Suprapubic skin (tissue), 4 donors: ENCODE measurements at regions not wholly inside any gene's neighbourhood (a gene's known extent, or its start where the extent isn't known, plus 50 kb on each side); places are given as distances from the start of the nearest gene placed in this dataset.

ENCODE experiments used
- DNase-seq, 2 donors: peaks; one replicate each; pipeline ENCODE4 v3.0.0-alpha.2; 2019; ENCODE audit warnings: low spot score in 2 of 2
- H3K27ac ChIP-seq: fragments of 200-600 bp; sonication (generic); one replicate; pipeline ENCODE4 v1.5.1; 2019
- H3K27me3 ChIP-seq: fragments of 200-600 bp; sonication (generic); one replicate; pipeline ENCODE4 v1.5.1; 2019
- H3K36me3 ChIP-seq: fragments of 200-600 bp; sonication (generic); one replicate; pipeline ENCODE4 v1.5.1; 2019
- H3K4me1 ChIP-seq: fragments of 200-600 bp; sonication (generic); one replicate; pipeline ENCODE4 v1.5.1; 2019
- H3K4me3 ChIP-seq: fragments of 200-600 bp; sonication (generic); one replicate; pipeline ENCODE4 v1.5.1; 2019; ENCODE audit warnings: mild to moderate bottlenecking
- H3K9me3 ChIP-seq: fragments of 200-600 bp; sonication (generic); one replicate; pipeline ENCODE4 v1.5.1; 2019
- EP300 ChIP-seq: sonication (generic); formaldehyde crosslinking; IDR thresholded peaks from one replicate; pipeline ENCODE4 v1.6.1; 2017; ENCODE audit warnings: antibody characterized with exemption
- POLR2A ChIP-seq, 2 donors: fragments of 450-650 bp; IDR thresholded peaks; one replicate each; pipeline ENCODE4 v1.6.1; 2017; ENCODE audit warnings: antibody characterized with exemption in 2 of 2, mild to moderate bottlenecking in 2 of 2, moderate library complexity in 2 of 2
- POLR2AphosphoS5 ChIP-seq, 3 donors: sonication (generic); formaldehyde crosslinking; IDR thresholded peaks; one replicate each; pipeline ENCODE4 v1.6.1; 2017; ENCODE audit warnings: antibody characterized with exemption in 3 of 3
- WGBS: methylation state at CpG from one replicate; pipeline ENCODE4 v1.1.5; 2018; 5-methylcytosine and 5-hydroxymethylcytosine counted together
- TF ChIP-seq, protein P1 (sequence below), 2 donors: fragments of 200-600 bp in 1 of 2; fragments of 450-650 bp in 1 of 2; sonication (generic) in 1 of 2; IDR thresholded peaks; one replicate each; pipeline ENCODE4 v1.5.1; 2016 to 2019; ENCODE audit warnings: antibody characterized with exemption in 2 of 2, mild to moderate bottlenecking in 1 of 2, moderate library complexity in 1 of 2

DNA sequence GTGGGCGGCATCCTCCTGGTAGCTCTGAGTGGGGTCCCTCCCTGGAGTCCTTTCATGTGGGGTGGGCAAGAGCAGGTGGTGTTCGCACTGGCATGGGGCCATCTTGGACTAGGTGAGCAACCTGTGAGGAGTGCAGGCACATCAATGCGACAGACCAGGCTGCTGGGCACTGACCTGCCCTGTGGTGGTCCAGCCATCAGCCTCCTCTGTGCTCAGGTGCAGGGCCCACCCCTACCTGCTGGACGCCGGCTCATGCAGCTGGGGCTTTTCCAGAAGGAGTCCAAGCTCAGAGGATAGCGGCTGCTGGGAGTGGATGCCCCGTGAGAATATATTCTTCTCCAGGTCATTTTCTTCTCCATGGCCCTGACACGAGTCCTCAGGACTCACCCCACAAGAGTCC lies 424.4 kb downstream of the GLRX3 start:
- no peak overlapping the region for H3K27ac ChIP-seq
- no peaks in the 10 kb centered on the region for H3K9me3 ChIP-seq
- H3K4me1 ChIP-seq = no peaks in the 10 kb centered on the region
- no peak for DNase-seq
- TF ChIP-seq POLR2AphosphoS5 (IDR thresholded peaks at IDR 0.05) (no peak), POLR2A (IDR thresholded peaks at IDR 0.05) (no peak), EP300 (no peak)
- TF ChIP-seq, protein P1, sequence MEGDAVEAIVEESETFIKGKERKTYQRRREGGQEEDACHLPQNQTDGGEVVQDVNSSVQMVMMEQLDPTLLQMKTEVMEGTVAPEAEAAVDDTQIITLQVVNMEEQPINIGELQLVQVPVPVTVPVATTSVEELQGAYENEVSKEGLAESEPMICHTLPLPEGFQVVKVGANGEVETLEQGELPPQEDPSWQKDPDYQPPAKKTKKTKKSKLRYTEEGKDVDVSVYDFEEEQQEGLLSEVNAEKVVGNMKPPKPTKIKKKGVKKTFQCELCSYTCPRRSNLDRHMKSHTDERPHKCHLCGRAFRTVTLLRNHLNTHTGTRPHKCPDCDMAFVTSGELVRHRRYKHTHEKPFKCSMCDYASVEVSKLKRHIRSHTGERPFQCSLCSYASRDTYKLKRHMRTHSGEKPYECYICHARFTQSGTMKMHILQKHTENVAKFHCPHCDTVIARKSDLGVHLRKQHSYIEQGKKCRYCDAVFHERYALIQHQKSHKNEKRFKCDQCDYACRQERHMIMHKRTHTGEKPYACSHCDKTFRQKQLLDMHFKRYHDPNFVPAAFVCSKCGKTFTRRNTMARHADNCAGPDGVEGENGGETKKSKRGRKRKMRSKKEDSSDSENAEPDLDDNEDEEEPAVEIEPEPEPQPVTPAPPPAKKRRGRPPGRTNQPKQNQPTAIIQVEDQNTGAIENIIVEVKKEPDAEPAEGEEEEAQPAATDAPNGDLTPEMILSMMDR (IDR thresholded peaks at IDR 0.05) = no peak
- no peaks in the 10 kb centered on the region for H3K36me3 ChIP-seq
- 100% methylated on average over 1 of the region's 8 CpGs for WGBS
- H3K27me3 ChIP-seq = peaks cover 7% of the 10 kb centered on the region
- H3K4me3 ChIP-seq = no peak overlapping the region

DNA sequence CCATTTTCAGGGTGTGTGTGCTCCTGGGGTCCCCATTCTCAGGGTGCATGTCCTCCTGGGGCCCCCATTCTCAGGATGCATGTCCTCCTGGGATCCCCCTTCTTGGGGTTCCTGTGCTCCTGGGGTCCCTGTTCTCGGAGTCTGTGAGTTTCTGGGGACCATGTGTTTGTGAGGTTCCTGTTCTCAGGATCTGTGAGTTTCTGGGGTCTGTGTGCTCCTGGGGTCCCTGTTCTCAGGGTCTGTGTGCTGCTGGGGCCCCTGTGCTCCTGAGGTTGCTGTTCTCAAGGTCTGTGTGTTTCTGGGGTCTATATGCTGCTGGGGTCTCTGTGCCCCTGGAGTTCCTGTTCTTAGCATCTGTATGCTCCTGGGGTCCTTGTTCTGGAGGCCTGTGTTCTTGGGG lies 425.5 kb downstream of the GLRX3 start:
- H3K4me3 ChIP-seq = no peak overlapping the region
- H3K4me1 ChIP-seq = no peaks in the 10 kb centered on the region
- no peaks in the 10 kb centered on the region for H3K36me3 ChIP-seq
- peaks cover 9% of the 10 kb centered on the region for H3K27me3 ChIP-seq
- peak in 1 of 2 donors; percentile 41 for DNase-seq
- H3K9me3 ChIP-seq = no peaks in the 10 kb centered on the region
- TF ChIP-seq, protein P1 (IDR thresholded peaks at IDR 0.05) = no peak
- TF ChIP-seq POLR2AphosphoS5 (IDR thresholded peaks at IDR 0.05) = no peak
- WGBS = 80% methylated on average over 1 of the region's 1 CpG
- H3K27ac ChIP-seq = no peak overlapping the region

DNA sequence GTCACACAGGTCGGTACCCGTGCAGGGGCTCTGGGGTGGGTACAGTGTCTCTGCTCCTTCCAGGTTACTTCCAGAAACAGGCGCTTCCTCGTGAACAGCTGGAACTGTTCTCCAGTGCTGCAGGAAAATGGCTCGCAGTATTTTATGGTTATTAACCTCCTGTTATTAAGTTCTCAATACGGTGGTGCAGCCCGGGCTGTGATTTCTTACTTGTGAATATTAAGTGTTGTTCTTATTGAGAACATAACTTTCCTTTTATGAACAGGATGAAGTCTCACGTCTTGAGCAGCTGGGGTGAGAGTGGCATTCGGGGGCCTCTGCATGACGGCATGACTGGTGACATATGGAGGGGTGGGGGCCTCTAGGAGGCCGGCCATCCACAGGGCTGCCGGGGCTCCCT lies 430.8 kb downstream of the GLRX3 start:
- 61% methylated on average over 11 of the region's 12 CpGs for WGBS
- no peak overlapping the region for H3K4me3 ChIP-seq

DNA sequence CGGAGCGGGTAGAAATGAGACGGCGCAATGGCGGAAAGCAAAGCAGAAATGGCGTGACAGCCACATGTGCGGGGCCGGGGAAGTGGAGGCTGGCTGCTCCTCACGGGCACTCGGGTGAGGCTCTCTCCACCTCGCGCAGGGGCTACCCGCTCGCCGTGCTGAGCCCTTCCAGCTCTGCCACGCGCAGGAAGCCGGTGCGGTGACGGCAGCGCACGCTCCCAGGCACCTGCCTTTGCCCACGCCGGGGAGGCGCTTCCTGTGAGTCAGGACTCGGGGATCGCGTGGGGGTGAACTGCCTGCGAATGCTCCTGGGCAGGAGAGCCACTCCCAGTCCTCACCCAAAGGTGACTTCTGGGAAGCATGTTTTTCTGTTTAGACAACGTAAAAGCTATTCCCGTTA lies 431.2 kb downstream of the GLRX3 start:
- no peaks in the 10 kb centered on the region for H3K9me3 ChIP-seq
- 88% methylated on average over 31 of the region's 31 CpGs for WGBS
- DNase-seq = peak in 1 of 2 donors; percentile 73
- H3K27me3 ChIP-seq = peaks cover 15% of the 10 kb centered on the region
- TF ChIP-seq, protein P1 (IDR thresholded peaks at IDR 0.05) = no peak
- TF ChIP-seq POLR2A (IDR thresholded peaks at IDR 0.05) (no peak), EP300 (no peak), POLR2AphosphoS5 (IDR thresholded peaks at IDR 0.05) (no peak)
- H3K36me3 ChIP-seq = no peaks in the 10 kb centered on the region
- H3K4me1 ChIP-seq = no peaks in the 10 kb centered on the region
- H3K27ac ChIP-seq = no peak overlapping the region
- H3K4me3 ChIP-seq = no peak overlapping the region

More for the DNA sequence above, 430.8 kb downstream of the GLRX3 start:
- Histone ChIP-seq H3K27me3 (peaks cover 15% of the 10 kb centered on the region), H3K27ac (no peak overlapping the region), H3K4me1 (no peaks in the 10 kb centered on the region), H3K36me3 (no peaks in the 10 kb centered on the region), H3K9me3 (no peaks in the 10 kb centered on the region)
- TF ChIP-seq, protein P1 (IDR thresholded peaks at IDR 0.05) = no peak
- TF ChIP-seq POLR2AphosphoS5 (IDR thresholded peaks at IDR 0.05) (no peak), POLR2A (IDR thresholded peaks at IDR 0.05) (no peak), EP300 (no peak)
- DNase-seq = peak in 1 of 2 donors; percentile 67

DNA sequence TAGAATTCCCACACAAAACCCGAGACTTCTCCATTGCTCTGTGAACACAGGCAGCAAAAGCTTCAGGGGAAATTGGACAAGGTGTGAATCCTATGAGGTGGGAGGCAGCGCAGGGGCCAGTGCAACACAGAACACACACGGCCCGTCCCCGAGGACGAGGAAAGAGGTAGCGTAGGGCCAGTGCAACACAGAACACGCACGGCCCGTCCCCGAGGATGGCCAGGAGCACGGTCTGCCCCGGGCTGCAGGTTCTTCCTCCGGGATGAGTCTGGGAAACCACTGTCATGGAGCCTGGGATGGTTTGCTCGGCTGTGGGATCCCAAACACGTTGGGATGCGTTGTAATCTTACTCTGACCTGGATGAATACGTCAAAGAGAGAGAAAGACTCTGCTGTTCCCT lies 432.1 kb downstream of the GLRX3 start:
- Histone ChIP-seq H3K36me3 (no peaks in the 10 kb centered on the region), H3K9me3 (no peaks in the 10 kb centered on the region), H3K27me3 (peaks cover 15% of the 10 kb centered on the region), H3K27ac (no peak overlapping the region), H3K4me1 (no peaks in the 10 kb centered on the region), H3K4me3 (no peak overlapping the region)
- TF ChIP-seq POLR2A (IDR thresholded peaks at IDR 0.05) (no peak), EP300 (no peak), POLR2AphosphoS5 (IDR thresholded peaks at IDR 0.05) (no peak)
- TF ChIP-seq, protein P1 (IDR thresholded peaks at IDR 0.05) = no peak
- 84% methylated on average over 14 of the region's 18 CpGs for WGBS
- no peak for DNase-seq
